ENCODE measurements at regions not wholly inside any gene's neighbourhood (a gene's known extent, or its start where the extent isn't known, plus 50 kb on each side); places are given as distances from the start of the nearest gene placed in this dataset.

DNA sequence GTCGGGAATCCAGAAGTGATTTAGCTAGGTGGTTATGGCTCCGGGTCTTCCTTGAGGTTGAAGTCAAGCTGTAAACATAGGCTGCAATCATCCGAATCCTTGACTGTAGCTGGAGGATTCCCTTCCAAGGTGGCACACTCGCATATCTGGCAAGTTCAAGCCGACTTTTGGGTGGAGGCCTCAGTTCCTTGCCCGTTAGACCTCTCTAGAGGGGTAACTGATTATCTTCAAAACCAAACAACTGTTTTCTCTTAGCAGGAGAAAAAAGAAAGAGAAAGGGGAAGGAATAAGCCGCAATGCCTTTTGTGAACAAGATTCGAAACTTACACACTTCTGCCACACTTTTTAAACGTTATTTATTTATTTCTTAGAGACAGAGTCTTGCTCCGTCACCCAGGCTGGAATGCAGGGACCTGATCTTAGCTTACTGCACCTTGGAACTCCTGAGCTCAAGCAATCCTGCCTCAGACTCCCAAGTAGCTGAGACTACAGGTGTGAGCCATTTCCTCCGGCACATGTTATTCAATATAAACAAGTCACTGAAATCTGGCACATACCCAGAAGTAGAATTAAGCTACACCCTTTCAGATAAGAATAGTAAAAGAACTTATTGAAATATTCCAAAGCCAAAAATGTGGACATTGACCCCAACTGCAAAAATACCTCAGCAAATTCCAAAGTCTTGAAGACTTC lies 76.3 kb downstream of the HFE start:
- DNase-seq (ENCODE audit: low read depth in 2 of 2), result no peak
- H3K4me3 ChIP-seq (replicated peaks in 1 of 2; ENCODE audit: low read depth in 2 of 2, low read length in 2 of 2), result no peak overlapping the region
- TF ChIP-seq, protein P1, sequence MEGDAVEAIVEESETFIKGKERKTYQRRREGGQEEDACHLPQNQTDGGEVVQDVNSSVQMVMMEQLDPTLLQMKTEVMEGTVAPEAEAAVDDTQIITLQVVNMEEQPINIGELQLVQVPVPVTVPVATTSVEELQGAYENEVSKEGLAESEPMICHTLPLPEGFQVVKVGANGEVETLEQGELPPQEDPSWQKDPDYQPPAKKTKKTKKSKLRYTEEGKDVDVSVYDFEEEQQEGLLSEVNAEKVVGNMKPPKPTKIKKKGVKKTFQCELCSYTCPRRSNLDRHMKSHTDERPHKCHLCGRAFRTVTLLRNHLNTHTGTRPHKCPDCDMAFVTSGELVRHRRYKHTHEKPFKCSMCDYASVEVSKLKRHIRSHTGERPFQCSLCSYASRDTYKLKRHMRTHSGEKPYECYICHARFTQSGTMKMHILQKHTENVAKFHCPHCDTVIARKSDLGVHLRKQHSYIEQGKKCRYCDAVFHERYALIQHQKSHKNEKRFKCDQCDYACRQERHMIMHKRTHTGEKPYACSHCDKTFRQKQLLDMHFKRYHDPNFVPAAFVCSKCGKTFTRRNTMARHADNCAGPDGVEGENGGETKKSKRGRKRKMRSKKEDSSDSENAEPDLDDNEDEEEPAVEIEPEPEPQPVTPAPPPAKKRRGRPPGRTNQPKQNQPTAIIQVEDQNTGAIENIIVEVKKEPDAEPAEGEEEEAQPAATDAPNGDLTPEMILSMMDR (IDR thresholded peaks at IDR 0.05; ENCODE audit: low read depth, low read length), result no peak

DNA sequence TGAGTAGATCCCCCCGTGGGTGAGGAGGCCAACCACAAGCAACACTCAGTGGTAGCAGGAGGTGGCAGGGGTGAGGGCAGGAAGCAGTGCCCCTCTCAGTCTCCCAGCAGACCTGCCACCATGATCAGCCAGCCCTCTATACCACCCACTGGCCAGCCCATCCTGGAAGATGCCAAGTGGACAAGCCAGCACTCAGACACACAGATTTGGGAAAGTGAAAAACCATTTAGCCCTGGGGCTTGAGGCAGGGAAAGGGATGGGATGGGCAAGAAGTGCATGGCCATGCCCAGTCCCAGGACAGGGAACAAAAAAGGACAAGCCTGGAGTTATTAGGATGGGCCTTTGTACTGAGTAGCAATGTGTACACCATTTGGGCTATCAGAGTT lies 76.9 kb downstream of the HFE start:
- TF ChIP-seq, protein P1 (IDR thresholded peaks at IDR 0.05; ENCODE audit: low read depth, low read length), result no peak
- no peak for DNase-seq (ENCODE audit: low read depth in 2 of 2)

DNA sequence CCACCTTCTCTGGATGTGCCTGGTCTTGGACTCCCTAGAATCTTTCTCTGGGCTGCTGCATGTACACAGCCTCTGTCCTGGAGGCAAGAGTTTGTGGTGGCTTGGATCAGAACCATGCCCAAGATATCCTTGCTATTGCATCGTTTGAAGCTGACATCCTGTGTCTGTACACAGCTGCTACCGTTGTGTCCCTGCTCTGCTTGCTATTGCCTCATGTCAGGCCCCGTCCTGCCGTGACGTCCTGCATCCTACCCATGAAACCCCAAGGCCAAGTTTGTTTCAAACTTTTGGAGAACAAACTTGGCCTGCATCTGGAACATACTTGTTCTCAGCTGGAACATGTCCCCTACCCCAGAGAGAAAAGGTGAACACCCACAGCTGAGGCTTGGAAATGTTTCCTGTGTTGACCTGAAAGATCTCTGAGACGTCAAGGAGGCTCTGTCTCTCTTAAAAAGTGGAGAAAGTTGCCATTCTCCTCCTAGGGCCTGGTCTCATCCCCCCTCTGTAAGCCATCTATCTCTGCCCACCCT lies 78.1 kb downstream of the HFE start:
- TF ChIP-seq, protein P1 (IDR thresholded peaks at IDR 0.05; ENCODE audit: low read depth, low read length), result no peak
- H3K4me3 ChIP-seq (replicated peaks in 1 of 2; ENCODE audit: low read depth in 2 of 2, low read length in 2 of 2), result no peak overlapping the region
- DNase-seq (ENCODE audit: low read depth in 2 of 2), result no peak

More for the DNA sequence above, 76.9 kb downstream of the HFE start:
- H3K4me3 ChIP-seq (replicated peaks in 1 of 2; ENCODE audit: low read depth in 2 of 2, low read length in 2 of 2), result no peak overlapping the region

DNA sequence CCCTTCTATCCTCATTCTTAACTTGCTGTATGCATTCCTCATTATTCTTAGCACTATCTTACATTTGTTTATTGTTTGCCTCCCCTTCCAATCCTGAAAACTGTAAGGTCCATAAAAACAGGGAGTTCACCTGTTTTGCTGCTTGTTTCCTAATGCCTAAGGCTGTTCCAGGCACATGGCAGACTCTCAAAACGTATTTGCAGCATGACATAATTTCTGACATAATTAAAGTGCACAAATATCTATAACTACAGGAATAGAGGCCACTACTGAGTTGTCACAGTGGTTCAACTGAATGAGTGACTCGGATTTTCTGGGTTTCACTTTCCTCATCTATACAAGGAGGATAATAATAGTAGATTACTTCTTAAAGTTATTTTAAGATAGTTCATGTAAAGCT lies 83.0 kb downstream of the HFE start:
- no peak overlapping the region for H3K4me3 ChIP-seq (replicated peaks in 1 of 2; ENCODE audit: low read depth in 2 of 2, low read length in 2 of 2)
- no peak for DNase-seq (ENCODE audit: low read depth in 2 of 2)
- TF ChIP-seq, protein P1 (IDR thresholded peaks at IDR 0.05; ENCODE audit: low read depth, low read length), result no peak

DNA sequence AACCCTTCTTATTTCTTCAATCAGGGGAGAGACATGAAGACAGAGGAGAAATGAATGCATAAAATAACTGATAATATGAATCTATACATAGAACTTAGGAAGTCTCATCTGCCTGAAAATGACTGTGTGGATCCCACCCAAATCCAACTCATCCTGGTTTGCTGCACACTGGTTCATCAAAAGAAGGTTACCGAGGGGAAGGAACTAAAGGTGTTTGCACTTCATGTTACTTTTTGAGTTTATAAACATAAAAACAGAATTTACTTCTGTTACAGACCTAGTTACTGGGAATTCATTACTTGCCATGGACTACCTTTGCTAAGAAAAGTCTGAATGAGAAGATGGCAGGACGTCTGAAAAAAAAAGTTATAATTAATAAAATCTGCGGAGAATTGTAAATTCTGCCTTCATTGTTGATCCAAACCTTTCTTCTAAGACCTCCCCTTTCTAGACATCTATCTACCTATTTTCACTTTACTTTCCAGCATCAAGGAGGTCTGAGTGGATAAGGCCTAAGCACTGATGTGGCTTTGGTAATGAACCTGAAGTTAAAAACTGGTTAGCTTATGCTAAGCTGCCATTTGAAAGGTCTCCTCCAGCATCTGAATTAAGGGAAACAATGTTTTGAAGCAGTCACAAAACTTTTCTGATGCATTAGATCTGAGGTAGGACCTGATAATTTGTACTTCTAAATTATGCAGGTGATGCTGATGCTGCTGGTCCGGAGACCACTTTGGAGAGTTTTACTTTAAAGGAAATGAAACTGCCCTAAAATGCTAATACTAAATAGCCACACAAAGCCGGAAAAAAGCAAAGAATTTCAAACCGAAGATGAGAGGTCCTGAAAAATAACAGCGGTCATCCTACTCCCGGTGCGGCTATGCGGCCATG lies 84.0 kb downstream of the HFE start:
- H3K4me3 ChIP-seq (replicated peaks in 1 of 2; ENCODE audit: low read depth in 2 of 2, low read length in 2 of 2), result peak overlapping the region; percentile 57 to 62
- TF ChIP-seq, protein P1 (IDR thresholded peaks at IDR 0.05; ENCODE audit: low read depth, low read length), result no peak
- no peak for DNase-seq (ENCODE audit: low read depth in 2 of 2)

DNA sequence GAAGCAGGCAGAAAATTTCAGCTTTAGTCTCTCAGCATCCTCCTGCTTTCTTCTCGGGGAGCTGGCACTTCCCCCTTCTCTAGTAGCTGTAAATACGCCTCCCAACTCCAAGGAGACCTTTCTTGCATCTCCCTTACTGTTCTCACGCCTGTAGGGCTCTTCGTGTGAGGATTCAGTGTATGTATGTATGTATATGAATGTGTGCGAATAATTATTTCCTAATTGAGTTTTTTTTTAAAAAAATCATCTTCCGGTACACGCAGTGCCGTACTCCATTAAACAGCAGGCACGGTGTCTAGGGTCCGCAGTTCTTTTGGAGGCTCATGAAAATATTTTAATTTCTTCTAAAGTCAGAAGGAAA lies 85.4 kb downstream of the HFE start:
- TF ChIP-seq, protein P1 (IDR thresholded peaks at IDR 0.05; ENCODE audit: low read depth, low read length), result no peak
- DNase-seq (ENCODE audit: low read depth in 2 of 2), result peak; percentile 57 to 59
- peak overlapping the region; percentile 57 to 62 for H3K4me3 ChIP-seq (replicated peaks in 1 of 2; ENCODE audit: low read depth in 2 of 2, low read length in 2 of 2)

Data from cardiac fibroblast (primary cell).